DMS53 treated with DMSO at 0.1 percent for 48 hours (cell line): ENCODE measurements at regions not wholly inside any gene's neighbourhood (a gene's known extent, or its start where the extent isn't known, plus 50 kb on each side); places are given as distances from the start of the nearest gene placed in this dataset.

Experiments used
- DNase-seq: peaks from one replicate; lab custom pipeline; 2025; ENCODE audit not compliant: unreplicated experiment; lab: John Stamatoyannopoulos, UW

DNA sequence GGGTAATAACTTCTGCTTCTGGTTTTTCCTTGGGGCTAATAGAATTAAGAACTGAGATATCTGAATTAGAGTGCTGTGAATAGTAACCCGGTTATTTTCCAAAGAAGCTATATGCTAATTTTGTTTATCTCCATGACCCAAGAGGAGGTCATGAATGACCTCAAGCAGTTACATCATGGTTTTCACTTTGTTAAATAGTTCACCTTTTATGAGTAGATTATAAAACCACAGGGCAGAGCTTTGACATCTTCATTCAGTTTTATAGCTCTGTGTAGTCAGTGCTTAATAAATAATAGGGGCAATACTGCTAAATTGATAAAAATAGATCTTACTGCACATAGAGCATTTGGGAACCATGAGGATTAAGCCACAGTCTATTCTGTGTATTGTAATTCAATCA, 462.2 kb downstream of the LRIG3 start:
- no peak for DNase-seq

DNA sequence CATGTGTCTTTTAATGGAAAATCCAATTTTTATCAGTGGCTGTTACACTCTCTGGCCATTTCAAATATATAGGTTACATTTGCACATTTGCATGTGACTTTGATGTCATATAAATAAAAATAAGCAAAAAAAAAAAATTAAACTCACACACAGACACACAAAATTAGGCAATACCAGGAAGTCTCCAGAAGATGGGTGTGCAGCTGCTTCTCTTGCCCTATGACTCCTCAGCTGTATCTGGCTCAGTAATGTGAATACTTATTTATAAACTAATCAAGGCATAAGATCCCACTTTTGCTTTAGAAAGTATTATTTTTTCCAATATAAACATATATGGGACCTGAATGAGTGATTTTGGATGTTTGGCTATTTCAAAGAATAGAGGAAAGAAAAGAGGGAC, 461.1 kb downstream of the LRIG3 start:
- DNase-seq: no peak

DNA sequence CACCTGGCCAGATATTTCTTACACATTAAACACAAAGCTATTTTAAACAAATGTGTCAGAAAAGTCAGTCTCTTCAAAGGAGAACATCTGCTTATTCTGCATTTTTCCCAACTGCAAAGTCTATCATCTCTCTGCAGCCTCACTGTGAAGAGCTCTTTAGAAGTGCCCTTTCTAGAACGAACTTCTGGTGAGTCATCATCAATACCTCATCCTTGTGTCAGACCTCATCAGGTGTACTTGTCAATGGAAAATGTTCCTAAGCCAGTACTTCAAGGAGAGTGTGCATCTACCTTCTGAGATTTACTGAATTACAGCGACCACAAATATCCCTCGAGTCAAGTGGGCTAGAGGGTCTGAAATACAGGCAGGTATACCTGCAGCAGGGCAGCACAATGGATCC, 457.3 kb downstream of the LRIG3 start:
- DNase-seq: peak; percentile 21

DNA sequence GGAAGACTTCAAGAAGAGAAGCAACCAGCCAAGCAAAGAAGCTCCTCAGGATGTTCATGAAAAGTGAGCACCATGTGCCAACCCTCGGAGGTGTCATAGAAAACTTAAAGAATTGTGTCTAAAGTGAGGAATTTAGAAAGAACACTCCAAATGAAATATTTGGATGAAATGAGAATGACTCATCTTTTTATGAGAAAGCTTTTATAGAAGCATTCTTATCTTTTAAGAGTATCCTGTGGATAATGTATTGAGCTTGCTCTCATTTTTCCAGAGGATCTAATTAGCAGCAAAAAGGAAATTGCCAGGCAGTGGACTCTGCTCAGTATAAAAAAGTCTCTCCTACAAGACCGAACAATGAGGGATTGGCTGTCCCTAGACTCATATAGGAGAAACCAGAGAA, 454.9 kb downstream of the LRIG3 start:
- DNase-seq: no peak

DNA sequence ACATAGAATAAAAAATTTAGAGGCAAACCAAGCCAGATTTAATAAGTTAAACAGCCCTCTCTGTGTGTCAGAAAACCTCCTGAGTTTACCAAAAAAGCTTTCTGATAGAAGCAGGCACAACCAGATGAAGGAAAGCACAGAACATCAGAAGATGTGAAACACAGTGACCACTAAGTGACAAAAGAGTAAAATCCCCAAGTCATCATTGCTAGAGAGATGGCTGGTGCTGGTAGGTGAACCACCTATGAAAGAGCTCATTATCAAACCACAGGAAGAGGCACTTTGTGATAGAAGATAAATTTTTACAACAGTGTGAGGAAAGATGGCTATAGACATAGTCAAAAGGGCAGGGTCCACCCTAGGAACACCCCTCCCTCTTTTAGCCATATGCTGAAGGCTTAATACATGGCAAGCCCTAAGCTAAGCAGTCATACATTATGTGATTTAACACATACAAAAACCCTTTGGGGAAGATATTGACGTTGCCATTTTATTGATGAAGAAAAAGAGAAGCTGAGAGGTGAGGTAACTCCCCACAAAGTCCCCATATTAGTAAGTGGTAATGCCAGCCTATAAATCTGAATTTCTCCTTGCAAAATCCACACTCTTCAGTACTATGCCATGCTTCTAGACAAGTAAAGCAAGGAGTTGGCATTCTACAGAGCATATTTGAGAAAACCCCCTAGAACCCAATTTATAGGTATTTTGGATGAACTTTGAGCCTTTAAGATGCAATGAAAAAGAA, 449.9 kb downstream of the LRIG3 start:
- DNase-seq: no peak

DNA sequence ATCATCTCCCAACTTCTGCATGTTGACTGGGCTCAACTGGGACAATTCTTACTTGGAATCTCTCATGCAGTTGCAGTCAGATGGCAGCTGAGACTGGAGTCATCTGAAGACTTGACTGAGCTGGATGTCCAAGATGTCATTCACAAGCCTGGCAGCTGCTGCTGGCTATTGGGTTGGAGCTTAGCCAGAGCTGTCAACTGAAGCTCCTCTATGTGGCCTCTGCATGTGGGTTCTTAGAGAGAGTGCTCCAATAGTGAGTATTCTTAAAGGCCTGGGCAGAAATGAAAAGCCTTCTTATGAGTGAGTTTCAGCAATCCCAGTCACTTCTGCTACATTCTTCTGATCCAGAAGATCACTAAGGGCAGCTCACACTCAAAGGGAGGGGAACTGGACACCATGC, 440.9 kb downstream of the LRIG3 start:
- DNase-seq: no peak

DNA sequence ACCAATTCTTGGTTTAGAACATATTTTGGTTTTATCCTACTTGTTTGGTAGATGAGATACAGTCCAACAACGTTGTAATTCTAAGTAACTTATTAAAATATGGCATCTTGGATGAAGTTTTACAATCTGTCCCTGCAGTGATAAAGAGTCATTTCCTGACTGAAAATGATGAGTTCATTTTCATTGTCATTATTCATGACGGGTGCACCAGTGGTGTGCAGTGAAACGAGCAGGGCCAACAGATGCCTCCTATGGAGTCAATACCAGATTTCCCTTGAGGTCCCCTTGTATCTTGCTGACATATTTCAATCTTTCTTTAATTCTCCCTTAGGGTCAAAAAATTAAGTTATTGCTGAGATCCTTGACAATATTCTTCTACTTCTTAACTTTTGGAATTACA, 438.5 kb downstream of the LRIG3 start:
- no peak for DNase-seq

DNA sequence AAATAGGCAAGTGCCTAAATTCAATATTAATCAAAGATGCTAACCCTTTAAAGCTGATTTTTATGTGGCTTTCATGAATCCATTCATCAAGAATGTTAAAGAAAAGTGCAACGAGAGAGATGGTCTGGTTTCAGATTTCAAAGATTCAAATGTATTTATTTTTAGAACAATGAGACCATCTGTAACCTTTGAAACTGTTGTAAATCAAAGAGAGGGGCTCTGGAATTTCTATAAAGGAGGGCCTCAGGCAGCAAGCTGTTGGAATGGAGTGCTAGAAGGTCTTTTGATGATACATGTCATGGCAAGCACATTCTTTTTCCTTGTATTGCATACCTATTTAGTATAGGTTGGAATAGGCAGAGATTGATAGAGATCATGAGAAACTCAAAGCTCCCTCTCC, 433.0 kb downstream of the LRIG3 start:
- DNase-seq: no peak

DNA sequence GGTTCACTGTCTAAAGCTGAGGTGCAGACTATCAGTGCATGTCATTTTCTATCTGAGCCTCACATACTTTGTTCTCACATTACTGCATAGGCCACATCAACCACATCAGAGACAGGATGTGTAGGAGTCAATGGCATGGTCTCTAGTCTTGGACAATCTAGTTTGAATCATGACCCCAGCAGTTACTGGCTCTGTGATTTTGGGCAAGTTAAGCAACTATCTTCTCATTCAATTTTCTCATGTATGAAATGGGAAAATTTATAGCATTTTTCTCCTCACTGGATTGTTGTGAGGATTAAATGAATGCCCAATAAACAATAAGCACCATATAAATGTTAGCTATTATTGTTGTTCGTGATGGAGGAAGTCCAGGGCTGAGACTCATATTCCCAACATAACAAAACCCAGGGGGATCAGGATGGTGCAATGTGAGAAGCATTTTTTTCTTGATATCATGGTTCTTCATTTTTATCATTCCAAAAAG, 432.6 kb downstream of the LRIG3 start:
- DNase-seq: no peak

DNA sequence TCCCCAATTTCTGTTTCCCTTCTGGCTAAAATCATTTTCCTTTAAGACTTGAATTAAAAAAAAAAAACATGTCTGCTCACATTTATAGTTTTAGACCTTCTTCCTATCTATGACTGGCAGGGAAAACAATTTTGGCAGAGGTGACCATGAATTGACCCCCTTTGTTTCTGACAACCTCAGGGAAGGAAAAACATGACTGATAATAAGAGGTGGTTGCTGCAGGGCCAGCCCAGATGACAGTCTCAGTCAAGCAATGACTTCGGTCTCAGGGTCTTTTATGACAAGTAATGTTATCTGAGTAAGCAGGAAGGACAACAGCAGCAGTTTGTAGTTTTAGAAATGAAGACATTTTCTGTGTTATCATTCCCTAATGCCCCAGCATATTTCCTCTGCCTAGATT, 430.9 kb downstream of the LRIG3 start:
- DNase-seq: no peak

DNA sequence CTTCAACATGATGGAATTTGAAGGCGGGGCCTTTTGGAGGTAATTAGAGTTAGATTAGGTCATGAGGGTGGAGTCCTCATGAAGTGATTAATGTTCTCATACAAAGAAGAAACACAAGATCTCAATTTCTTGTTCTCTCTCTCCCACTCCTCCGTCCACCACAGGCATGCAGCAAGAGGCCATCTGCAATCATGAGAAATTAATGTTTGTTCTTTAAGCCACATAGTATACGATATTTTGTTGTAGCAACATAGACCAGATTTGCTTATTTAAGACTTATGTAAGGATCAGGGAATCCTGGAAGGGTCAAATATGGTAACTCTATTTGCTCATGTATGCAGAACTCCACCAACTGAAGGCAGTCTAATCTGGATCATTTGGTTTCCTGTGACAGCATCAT, 429.0 kb downstream of the LRIG3 start:
- DNase-seq: no peak

DNA sequence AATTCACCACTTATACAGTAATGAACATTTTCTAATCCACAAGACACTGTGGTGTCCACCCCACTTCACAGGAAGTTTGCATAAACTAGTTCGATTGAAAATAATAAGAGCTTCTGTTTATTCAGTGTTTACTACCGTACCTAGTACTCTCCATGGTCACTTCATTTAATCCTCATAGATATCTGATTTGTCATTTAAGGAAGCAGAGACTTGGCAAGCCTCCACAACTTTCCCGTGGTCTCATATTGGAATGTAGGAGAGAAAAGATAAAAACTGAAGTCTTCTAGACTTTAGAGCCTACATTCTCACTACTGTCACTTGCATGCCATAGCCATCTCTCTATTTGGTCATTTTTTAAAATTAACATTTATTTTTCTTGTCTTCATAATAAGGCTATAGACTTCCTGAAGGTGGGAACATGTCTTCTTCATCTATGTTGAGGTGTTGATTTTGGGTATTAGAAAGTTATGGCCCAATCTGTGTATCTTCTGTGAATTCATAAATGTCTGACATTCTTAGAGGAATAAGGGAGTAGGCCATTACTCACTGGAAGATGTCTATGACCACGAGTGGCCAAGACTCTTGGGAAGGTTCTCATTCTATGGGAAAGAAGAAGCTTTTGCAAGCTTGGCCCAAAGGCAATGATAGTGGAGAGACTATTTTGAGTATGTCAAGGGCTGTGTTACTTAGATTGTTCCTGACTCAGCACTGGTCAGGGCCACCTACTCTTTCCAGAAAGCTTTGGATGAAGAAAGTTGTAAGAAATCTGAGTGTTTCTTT, 423.7 kb downstream of the LRIG3 start:
- DNase-seq: no peak

DNA sequence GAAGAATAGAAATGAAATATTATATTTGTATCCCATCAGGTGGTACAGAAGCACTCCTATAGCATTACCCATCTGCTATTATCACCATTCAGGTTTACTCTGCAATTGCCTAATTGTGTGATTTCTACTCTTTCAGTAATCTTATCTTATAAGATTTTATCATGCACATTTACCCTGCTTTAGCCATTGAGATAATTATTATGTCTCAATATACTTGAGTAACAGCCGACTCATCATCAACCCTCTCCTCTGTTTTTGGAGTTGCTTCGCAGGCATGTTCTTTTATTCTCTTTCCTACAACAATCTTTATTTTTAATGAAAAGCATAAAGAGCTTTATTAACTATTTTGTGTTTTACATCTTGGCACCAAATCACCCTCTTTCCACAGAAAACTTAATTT, 419.9 kb downstream of the LRIG3 start:
- DNase-seq: no peak

DNA sequence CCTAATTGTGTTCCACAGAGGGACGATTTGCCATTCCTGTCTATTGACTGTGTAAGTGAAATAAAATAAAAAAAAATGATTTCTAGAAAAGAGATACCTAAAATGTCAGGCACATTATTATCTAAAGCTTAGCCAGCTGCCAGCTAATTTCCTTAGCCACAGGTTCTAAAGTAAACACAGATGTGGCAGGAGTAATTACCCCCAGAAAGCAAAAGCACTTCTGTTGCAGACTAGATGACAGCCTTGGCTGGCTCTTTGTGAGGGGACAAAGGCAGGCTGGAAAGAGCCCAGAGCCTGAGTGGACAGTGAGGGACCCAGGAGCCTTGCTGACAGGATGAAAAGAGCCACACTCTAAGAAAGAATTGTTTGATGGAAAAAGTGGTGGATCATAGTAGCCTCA, 418.1 kb downstream of the LRIG3 start:
- peak; percentile 69 for DNase-seq

DNA sequence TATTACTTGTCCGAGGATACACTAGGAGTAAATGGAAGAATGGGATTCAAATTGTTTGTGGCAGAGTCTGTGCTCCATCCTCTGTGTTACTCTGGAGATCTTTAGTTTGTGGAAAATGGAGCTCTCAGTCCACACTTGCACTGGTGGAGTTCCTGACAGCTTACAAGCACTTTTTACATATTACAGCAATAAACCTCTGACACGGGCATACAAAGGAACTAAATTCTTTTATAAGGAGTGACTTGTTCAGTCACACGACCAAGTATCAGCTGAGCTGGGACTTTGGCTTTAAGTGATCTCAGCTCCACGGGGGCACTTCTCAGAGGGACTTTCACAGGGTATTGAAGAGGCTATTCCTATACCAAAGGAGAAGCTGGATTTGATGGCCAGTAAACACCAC, 417.5 kb downstream of the LRIG3 start:
- no peak for DNase-seq

DNA sequence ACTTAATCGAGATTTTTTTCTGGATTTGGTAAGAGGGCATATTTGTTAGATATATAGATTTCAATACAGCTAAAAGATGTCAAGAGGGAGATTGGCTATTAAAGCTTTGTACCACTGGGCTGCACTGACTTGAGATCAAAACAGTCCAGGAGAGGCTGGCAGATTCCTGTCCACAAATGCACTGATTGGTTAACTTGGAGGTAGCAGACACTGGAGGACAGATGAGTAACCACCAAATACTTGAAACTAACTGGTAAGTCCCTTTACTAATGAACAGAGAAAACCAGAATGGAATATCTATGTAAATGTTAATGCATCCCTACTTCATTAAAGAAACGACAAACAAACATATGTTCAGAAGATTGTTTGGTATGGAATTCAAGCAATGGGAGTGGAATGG, 416.6 kb downstream of the LRIG3 start:
- peak; percentile 14 for DNase-seq

DNA sequence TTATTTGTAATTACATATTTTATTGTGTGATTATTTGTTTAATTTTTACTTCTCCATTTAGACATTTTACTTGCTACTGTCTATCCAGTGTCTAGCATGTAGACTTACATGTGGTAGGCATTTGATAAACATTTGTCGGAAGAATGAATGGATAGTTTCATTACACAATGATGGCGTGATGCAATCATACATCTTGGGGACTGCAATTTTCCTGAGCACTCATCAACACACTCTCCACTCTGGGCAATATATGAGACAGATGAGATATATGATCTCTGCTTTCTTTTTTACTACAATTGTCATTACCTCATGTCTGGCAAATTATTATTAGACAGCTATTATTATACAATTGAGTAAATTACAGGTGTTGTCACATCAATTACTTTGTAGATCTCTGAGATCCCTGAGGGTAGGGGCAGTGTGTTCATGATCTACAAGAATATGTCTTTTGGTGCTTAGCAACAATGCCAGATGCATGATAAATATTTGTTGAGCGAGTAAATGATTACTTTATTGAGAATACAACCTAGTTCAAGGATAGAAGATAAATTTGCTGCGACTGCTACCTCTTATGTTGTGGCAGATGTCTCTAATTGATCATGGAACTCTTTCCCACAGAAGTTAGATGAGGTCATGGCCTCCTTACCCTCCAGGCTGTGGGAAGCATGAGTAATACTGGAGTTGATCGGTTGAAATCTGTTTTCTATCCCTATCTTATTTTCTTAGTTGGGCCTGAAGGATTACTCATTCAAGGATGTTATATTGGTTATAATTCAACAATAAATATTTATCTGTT, 416.0 kb downstream of the LRIG3 start:
- DNase-seq: peak; percentile 46

DNA sequence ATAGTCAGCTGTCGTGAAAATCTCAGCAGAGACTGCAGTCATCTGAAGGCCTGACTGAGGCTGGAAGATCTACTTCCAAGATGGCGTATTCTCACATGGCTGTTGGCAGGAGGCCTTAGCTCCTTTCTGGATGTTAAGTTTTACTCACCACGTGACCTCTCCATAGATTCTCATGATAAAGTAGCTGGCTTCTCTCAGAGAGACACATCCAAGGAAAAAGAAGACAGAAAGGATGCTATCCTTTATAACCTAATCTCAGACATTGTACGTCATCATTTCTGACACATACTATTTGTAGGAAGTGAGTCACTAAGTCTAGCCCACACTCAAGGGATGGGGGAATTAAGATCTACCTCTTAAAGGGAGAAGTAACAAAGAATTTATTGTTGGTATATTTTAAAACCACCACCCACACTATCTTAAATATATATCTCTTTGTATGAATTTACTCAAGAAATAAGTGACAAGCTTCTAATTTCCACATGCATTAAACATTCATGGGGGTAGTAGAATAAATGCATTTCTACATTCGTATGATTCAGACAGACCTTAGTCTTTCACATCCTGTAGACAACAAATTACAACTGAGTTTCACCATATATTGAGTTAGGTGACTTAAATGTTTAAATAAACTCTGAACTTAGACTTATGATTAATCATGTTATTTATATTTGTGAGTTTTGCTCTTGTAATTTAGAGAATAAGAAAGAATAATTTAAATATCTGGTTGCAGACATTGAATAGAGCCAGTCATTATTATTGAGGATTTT, 411.0 kb downstream of the LRIG3 start:
- no peak for DNase-seq

DNA sequence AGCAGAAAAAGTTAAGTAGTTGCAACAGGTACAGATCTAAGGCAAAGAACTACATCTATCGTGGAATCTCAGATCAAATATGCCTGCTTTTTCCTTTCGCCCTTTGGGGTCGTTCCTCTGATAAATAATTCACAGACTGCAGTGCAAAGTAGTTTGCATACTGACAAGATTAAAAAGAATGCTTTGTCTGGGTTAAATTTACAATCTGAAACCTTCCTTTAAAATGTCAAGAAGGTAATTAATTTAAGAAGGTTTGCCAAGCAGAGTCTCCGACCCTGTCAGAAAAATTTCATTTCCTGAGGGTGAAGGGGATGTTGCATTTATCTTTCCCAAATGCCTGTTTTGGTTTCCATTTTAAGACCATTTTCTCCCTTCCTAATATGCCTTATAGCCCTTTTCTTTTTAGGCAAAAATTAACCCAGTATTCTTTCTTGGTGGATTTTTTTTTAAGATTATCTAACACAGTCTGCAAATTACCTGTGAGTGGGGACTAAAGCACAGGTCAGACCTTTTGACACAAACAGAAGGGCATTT, 406.9 kb downstream of the LRIG3 start:
- no peak for DNase-seq

DNA sequence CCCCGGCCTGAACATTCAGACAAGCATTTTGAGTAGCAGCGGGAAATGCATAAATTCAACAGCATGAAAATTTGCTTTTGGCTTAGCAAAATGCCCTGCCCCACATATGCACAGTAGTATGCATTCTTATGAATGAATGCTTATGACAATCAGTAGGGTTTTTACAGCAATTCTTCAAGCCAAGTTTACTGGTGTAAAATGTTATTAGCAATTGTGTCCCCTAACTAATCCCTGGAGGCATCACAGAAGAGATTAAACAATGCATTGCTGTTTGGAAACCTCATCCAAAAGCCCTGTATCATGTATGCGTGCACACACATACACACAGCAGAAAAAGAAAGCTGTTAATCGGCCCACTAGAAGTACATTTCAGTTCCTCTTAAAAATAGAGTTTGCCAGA, 406.5 kb downstream of the LRIG3 start:
- DNase-seq: no peak

DNA sequence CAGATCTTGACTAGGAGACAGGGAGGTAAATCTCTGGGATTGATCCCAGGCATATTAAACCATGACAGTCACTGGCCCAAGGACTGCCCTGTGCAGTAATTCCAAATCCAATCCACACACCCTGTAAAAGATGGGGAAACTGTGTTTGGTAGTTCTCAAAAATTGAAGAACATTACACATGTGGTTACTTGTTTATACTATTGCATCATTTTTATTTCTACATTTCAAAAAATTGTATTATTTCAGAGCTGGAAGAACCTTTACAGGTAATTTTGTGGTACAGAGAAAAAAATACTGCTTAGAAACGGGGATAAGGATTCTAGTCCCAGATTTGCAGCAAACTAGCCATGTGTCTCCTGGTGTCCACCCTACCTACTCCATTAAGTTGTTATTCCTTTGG, 400.5 kb downstream of the LRIG3 start:
- no peak for DNase-seq
